8988T (cell line): ENCODE measurements at regions not wholly inside any gene's neighbourhood (a gene's known extent, or its start where the extent isn't known, plus 50 kb on each side); places are given as distances from the start of the nearest gene placed in this dataset.

ENCODE experiments used
- DNase-seq: peaks from one replicate; pipeline ENCODE4 v3.0.0; 2011

- DNase-seq: no peak
Observed at GRCh38 chr9:23326597-23326996, 499.4 kb downstream of the ELAVL2 start.

GRCh38 chr9:23341346-23341745 lies 484.7 kb downstream of the ELAVL2 start:
- DNase-seq: no peak

- DNase-seq: no peak
Observed at GRCh38 chr9:23342291-23342690, 483.7 kb downstream of the ELAVL2 start.

DNA sequence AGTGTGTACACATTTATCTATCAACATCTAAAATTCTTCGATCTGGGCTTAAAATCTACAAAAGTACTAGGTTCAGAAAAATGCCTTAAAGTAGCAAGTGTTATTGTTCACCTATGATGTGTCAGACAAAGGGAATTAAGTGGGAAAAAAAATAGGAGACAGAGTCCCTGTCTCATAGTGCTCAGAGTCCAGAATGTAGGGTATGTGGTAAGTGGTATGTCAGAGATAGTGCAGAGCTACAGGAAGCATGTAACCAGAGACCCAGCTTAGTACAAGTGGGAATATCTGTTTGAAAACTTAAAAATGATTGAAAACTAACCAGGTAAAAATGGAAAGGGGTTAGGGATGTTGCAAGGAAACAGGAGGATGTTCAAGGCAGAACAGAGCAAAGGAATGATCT lies 482.8 kb downstream of the ELAVL2 start:
- DNase-seq: no peak

DNA sequence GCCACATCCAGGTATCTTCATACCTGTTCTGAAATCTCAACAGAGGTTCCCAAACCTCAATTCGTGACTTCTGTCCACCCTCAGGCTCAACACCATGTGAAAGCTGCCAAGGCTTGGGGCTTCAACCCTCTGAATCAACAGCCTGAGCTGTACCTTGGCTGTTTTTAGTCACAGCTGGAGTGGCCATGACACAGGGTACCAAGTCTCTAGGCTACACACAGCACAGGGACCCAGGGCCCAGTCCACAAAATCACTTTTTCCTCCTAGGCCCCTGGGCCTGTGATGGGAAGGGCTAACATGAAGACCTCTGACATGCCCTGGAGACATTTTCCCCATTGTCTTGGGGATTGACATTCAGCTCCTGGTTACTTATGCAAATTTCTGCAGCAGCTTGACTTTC lies 464.9 kb downstream of the ELAVL2 start:
- DNase-seq: no peak

GRCh38 chr9:23372703-23373102 lies 453.3 kb downstream of the ELAVL2 start:
- no peak for DNase-seq

GRCh38 chr9:23375511-23375910 lies 450.5 kb downstream of the ELAVL2 start:
- no peak for DNase-seq

GRCh38 chr9:23379842-23380241 lies 446.2 kb downstream of the ELAVL2 start:
- no peak for DNase-seq

- DNase-seq: no peak
Observed at GRCh38 chr9:23380821-23381220, 445.2 kb downstream of the ELAVL2 start.

- DNase-seq: no peak
Observed at GRCh38 chr9:23382418-23382817, 443.6 kb downstream of the ELAVL2 start.

DNA sequence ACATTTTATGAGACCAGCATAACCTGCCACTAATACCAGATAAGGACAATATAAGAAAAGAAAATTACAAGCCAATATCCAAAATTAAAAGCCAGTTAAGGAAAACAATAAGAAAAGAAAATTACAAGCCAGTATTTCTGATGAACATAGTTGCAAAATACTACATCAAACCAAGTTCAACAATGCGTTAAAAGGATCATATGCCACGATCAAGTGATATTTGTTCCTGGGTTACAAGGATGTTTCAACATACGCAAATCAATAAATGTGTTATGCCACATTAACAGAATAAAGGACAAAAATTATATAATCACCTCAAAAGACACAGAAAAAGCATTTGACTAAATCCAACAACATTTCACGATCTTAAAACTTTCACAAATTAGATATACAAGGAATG lies 431.9 kb downstream of the ELAVL2 start:
- DNase-seq: no peak

DNA sequence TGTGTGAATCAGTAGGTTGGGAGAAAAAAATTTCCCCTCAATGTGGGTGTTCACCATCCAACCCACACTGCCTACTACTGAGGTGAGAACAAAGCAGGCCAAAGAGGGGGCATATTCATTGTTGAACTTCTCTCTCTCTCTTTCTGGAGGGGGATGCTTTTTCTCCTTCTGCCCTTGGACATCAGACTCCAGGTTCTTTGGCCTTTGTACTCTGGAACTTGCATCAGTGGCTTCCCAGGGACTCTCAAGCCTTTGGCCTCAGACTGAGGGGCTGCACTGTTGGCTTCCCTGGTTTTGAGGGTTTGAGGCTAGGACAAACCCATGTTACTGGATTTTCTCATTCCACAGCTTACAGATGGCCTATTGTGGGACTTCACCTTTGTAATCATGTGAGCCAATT lies 417.2 kb downstream of the ELAVL2 start:
- DNase-seq: no peak

- DNase-seq: no peak
Observed at GRCh38 chr9:23412046-23412445, 414.0 kb downstream of the ELAVL2 start.

GRCh38 chr9:23412458-23412857 lies 413.6 kb downstream of the ELAVL2 start:
- no peak for DNase-seq

DNA sequence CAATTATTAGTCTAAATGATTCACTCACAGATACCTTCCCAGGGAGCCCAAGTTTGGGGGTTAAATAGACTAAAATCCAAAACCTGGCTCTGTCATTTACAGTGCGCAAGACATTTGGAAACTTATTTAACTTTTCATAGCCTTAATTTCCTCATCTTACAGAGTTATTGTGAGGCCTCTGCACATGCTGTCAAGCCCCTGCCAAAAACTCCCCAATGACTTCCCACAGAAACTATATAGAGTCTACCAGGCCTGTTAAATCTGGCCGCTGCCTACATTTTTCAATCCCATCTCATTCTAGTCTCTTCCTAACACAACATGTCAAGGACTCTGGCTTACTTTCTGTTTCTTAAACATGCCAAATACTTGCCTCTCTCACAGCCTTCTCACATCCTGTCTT lies 412.5 kb downstream of the ELAVL2 start:
- no peak for DNase-seq

DNA sequence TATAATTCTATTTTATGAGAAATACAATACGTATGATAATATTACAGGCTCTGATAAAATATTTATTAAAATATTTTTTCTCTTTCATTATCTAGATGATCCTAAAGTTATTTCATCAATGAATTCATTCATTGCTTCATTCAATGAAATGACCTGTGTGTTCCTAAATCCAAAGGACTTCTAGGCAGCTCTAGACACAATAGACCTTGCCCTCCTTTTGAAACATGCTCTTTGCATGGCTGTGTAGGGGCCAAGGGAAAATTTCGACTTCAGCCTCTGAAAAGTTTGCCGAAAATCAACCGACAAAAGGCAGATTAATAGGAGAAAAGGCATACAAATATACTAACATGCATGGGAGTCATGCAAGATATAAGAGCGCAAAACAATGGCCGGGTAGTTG lies 402.0 kb downstream of the ELAVL2 start:
- no peak for DNase-seq

GRCh38 chr9:23426144-23426543 lies 399.9 kb downstream of the ELAVL2 start:
- no peak for DNase-seq

DNA sequence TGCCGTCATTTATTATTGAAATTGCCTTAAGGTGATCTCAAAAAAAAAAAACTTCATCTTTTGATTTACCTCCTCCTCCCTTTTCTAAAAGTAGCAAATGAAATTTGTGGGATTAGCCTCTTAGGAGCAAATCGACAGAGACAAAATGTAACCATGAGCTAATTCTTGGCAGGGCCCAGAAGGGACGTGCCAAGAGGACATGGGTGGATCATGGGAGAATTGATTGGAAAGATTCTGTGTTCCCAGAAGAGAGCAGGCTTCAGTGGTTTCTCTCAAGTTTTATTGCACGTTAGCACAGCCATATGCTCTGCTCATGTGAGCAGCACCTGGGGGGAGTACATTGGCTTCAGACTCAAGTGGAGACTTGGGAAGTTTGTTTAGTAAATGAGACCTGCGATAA lies 394.6 kb downstream of the ELAVL2 start:
- no peak for DNase-seq

DNA sequence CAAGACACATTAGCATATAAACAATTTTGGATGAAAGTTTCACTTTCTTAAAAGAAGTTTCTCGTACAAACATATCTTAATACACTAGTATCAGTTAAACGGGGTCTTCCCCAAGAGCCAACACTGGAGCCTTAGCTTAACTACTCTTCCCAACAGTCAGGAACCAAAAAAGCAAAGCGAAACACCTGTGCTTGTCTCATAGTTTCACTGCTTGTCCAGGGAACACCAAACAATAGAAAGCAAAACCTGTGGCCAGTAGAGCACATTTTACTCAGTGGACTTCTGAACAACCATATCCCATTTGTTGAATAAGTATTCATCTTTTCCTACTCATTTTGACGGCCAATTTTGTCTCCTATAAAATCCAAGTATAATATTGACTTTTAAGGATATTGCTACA lies 391.4 kb downstream of the ELAVL2 start:
- DNase-seq: no peak

- no peak for DNase-seq
Observed at GRCh38 chr9:23438299-23438907, 387.6 kb downstream of the ELAVL2 start.

- no peak for DNase-seq
Observed at GRCh38 chr9:23441275-23441674, 384.8 kb downstream of the ELAVL2 start.

GRCh38 chr9:23444658-23445057 lies 381.4 kb downstream of the ELAVL2 start:
- DNase-seq: no peak

DNA sequence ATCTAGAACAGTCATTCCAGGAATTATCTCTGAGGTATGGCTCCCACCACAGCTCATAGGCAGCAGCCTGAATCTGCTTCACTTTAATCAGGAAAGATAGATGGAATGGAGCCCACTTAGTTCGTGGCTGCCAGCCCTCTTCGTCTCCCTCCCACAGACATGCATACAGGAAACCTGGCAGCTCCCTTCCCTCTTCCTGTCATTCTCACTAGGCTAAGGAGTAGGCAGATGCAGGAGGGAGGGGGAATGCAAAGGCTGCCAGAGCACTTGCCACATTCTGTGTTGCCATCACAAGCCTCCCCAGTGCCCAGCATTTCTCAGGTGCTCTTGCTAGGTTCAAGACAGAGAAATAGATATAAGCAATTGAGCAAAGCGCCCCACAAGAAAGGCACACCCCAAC lies 378.9 kb downstream of the ELAVL2 start:
- DNase-seq: no peak

DNA sequence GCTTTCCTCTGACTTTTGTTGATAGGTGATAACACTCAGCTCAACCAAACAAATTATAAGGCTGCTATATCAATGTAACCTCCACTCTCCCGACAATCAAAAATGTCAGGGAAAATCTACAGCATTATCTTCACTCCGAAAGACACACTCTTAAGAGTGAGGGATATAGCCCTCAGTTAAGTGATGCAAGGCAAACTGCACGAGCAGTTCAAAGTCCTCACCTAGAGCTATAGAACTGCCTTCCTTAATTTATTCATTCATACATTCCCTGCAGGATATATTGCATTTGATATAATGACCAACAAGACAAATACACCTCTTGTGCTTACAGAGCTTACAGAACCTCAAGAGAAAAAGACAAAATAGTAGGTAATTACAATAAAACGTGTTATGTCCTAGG lies 378.1 kb downstream of the ELAVL2 start:
- no peak for DNase-seq

DNA sequence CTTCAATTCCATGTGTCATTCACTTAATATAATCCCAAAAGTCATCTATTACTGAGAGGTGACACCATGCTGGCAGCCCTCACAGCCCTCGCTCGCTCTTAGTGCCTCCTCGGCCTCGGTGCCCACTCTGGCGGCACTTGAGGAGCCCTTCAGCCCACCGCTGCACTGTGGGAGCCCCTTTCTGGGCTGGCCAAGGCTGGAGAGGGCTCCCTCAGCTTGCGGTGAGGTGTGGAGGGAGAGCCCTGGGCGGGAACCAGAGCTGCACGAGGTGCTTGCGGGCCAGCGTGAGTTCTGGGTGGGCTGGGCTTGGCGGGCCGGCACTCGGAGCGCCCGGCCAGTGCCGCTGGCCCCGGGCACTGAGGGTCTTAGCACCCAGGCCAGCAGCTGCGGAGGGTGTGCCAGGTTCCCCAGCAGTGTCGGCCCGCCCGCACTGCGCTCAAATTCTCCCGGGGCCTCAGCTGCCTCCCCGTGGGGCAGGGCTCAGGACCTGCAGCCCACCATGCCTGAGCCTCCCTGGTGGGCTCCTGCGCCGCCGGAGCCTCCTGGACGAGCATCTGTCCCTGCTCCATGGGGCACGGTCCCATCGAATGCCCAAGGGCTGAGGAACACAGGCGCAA lies 374.1 kb downstream of the ELAVL2 start:
- DNase-seq: no peak
